GM21529 (cell line): ENCODE measurements at regions not wholly inside any gene's neighbourhood (a gene's known extent, or its start where the extent isn't known, plus 50 kb on each side); places are given as distances from the start of the nearest gene placed in this dataset.

Experiments
- ATAC-seq: cut with Tn5 transposase; IDR thresholded peaks from one replicate; pipeline ENCODE4 v1.9.1; 2021; ENCODE audit not compliant: unreplicated experiment

- no peak for ATAC-seq
Observed at GRCh38 chrX:149161435-149162088, 343.5 kb downstream of the IDS start.

GRCh38 chrX:149157976-149158375 lies 347.1 kb downstream of the IDS start:
- ATAC-seq, result no peak

- no peak for ATAC-seq
Observed at GRCh38 chrX:149152941-149153340, 352.2 kb downstream of the IDS start.

- ATAC-seq, result no peak
Observed at GRCh38 chrX:149151805-149152757, 353.0 kb downstream of the IDS start.

- peak; percentile 59 for ATAC-seq
Observed at GRCh38 chrX:149145845-149146285, 359.2 kb downstream of the IDS start.

- ATAC-seq, result no peak
Observed at GRCh38 chrX:149131774-149132173, 373.3 kb downstream of the IDS start.

- no peak for ATAC-seq
Observed at GRCh38 chrX:149129767-149130166, 375.3 kb downstream of the IDS start.

- no peak for ATAC-seq
Observed at GRCh38 chrX:149124526-149125108, 380.5 kb downstream of the IDS start.

- no peak for ATAC-seq
Observed at GRCh38 chrX:149121206-149121920, 383.7 kb downstream of the IDS start.

GRCh38 chrX:149120459-149120858 lies 384.6 kb downstream of the IDS start:
- ATAC-seq, result no peak

- ATAC-seq, result no peak
Observed at GRCh38 chrX:149114874-149115273, 390.2 kb downstream of the IDS start.

- ATAC-seq, result no peak
Observed at GRCh38 chrX:149114001-149114400, 391.1 kb downstream of the IDS start.

GRCh38 chrX:149097786-149098185 lies 407.3 kb downstream of the IDS start:
- no peak for ATAC-seq

GRCh38 chrX:149092179-149092578 lies 412.9 kb downstream of the IDS start:
- no peak for ATAC-seq

- ATAC-seq, result no peak
Observed at GRCh38 chrX:149079805-149080406, 425.2 kb downstream of the IDS start.

GRCh38 chrX:149074398-149074797 lies 430.7 kb downstream of the IDS start:
- peak; percentile 82 for ATAC-seq

GRCh38 chrX:149073479-149073878 lies 431.6 kb downstream of the IDS start:
- ATAC-seq, result no peak

GRCh38 chrX:149069899-149070298 lies 435.2 kb downstream of the IDS start:
- ATAC-seq, result no peak

GRCh38 chrX:149060921-149061320 lies 444.2 kb downstream of the IDS start:
- ATAC-seq, result no peak
